Cardiac muscle cell (in vitro differentiated cells and primary cell): ENCODE measurements at regions not wholly inside any gene's neighbourhood (a gene's known extent, or its start where the extent isn't known, plus 50 kb on each side); places are given as distances from the start of the nearest gene placed in this dataset.

Experiments
- DNase-seq, 2 donors: peaks; one replicate each; pipeline versions ENCODE4 v3.0.0 to v3.0.0-alpha.2; 2010 to 2017; ENCODE audit warnings: low read depth in 1 of 2, low spot score in 1 of 2
- H3K27ac ChIP-seq: fragments of 200-600 bp; sonication (generic); 2 replicates; pipeline ENCODE4 v1.5.1; 2016
- H3K27me3 ChIP-seq: fragments of 200-600 bp; sonication (generic); 2 replicates; pipeline ENCODE4 v1.6.0; 2016; ENCODE audit warnings: control low read depth
- H3K36me3 ChIP-seq: fragments of 200-600 bp; sonication (generic); 2 replicates; pipeline ENCODE4 v1.5.1; 2016; ENCODE audit warnings: control low read depth
- H3K4me1 ChIP-seq: fragments of 200-600 bp; sonication (generic); 2 replicates; pipeline ENCODE4 v1.8.1; 2017; ENCODE audit warnings: low read depth, mild to moderate bottlenecking, mixed run types
- H3K4me3 ChIP-seq: fragments of 200-600 bp; sonication (generic); 2 replicates; pipeline ENCODE4 v1.5.1; 2016; ENCODE audit warnings: mild to moderate bottlenecking
- H3K9me3 ChIP-seq: fragments of 200-600 bp; sonication (generic); 2 replicates; pipeline ENCODE4 v1.5.1; 2017; ENCODE audit warnings: low read depth, mild to moderate bottlenecking, control low read depth
- TF ChIP-seq, protein P1 (sequence below): IDR thresholded peaks from 2 replicates; pipeline ENCODE4 v1.5.1; 2012; ENCODE audit warnings: low read depth, mild to moderate bottlenecking, low read length

- no peaks in the 10 kb centered on the region for H3K36me3 ChIP-seq
- no peaks in the 10 kb centered on the region for H3K4me1 ChIP-seq
- TF ChIP-seq, protein P1, sequence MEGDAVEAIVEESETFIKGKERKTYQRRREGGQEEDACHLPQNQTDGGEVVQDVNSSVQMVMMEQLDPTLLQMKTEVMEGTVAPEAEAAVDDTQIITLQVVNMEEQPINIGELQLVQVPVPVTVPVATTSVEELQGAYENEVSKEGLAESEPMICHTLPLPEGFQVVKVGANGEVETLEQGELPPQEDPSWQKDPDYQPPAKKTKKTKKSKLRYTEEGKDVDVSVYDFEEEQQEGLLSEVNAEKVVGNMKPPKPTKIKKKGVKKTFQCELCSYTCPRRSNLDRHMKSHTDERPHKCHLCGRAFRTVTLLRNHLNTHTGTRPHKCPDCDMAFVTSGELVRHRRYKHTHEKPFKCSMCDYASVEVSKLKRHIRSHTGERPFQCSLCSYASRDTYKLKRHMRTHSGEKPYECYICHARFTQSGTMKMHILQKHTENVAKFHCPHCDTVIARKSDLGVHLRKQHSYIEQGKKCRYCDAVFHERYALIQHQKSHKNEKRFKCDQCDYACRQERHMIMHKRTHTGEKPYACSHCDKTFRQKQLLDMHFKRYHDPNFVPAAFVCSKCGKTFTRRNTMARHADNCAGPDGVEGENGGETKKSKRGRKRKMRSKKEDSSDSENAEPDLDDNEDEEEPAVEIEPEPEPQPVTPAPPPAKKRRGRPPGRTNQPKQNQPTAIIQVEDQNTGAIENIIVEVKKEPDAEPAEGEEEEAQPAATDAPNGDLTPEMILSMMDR: no peak
- H3K27me3 ChIP-seq: no peaks in the 10 kb centered on the region
- H3K27ac ChIP-seq: no peak overlapping the region
- no peak overlapping the region for H3K4me3 ChIP-seq
- no peaks in the 10 kb centered on the region for H3K9me3 ChIP-seq
- no peak for DNase-seq
Observed at GRCh38 chr1:114216431-114217173, 62.9 kb upstream of the SYT6 start.

DNA sequence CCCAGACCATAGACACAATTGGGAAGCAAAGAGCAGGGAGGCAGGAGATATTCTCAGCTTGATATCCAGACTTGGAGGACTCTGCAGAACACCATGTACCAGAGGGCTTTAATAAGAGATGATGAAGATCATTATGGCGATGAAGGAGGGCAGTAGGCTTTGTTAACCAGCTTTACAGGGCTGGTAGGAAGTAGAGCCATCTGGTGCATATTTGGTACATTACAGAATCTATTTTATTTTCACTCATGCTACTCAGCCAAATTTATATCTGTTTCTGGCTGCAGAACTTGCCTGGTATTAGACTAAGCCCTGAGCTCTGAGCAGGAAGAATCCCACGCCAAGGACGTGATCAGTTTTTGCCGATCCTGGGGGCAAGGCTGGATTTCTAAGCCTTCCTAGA is 61.8 kb upstream of the SYT6 start:
- H3K9me3 ChIP-seq: no peaks in the 10 kb centered on the region
- no peaks in the 10 kb centered on the region for H3K36me3 ChIP-seq
- H3K27ac ChIP-seq: no peak overlapping the region
- no peak overlapping the region for H3K4me3 ChIP-seq
- peak in 1 of 2 donors; percentile 8 for DNase-seq
- H3K4me1 ChIP-seq: no peaks in the 10 kb centered on the region
- H3K27me3 ChIP-seq: no peaks in the 10 kb centered on the region
- TF ChIP-seq, protein P1: no peak

DNA sequence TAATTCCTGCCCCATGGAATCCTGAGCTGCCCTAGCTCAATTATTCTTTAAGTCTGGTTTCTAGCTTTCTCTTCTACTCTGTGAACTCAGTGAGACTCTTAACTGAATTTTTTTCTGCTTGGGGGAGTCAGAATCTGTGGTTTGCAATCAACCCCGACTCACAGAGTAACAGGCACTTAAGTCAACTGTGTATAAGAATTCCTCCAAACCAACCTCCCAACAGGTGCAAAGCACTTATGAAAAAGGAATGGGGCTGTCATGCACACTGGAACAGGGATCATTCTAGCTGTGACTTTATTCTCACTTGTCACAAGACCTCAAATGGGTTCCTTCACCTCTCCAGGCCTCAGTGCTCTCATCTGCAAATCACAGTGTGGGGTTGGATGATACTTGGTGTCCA is 60.3 kb upstream of the SYT6 start:
- Histone ChIP-seq H3K36me3 (no peaks in the 10 kb centered on the region), H3K4me1 (no peaks in the 10 kb centered on the region), H3K27me3 (no peaks in the 10 kb centered on the region), H3K27ac (no peak overlapping the region), H3K4me3 (no peak overlapping the region), H3K9me3 (no peaks in the 10 kb centered on the region)
- DNase-seq: no peak
- TF ChIP-seq, protein P1: no peak

DNA sequence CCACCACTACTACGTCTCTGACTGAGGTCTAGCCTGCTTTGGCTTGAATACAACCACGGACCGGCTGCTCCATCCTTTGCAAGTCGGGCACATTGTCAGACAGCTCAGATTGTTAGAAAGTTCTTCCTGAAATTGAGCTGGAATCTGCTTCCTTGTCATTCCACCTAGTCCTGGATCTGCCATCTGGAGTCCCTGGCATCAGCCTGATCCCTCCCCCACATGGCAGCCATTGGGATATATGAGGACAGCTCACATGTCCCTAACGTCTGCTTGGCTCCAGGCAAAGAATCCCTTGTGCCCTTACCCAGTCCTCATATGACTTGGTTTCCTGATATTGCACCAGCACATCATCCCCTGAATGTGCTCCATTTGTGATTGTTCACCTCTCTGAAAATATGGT is 56.3 kb upstream of the SYT6 start:
- Histone ChIP-seq H3K9me3 (no peaks in the 10 kb centered on the region), H3K4me1 (peaks cover 6% of the 10 kb centered on the region), H3K36me3 (no peaks in the 10 kb centered on the region), H3K27me3 (no peaks in the 10 kb centered on the region), H3K27ac (no peak overlapping the region), H3K4me3 (no peak overlapping the region)
- TF ChIP-seq, protein P1: no peak
- DNase-seq: no peak

DNA sequence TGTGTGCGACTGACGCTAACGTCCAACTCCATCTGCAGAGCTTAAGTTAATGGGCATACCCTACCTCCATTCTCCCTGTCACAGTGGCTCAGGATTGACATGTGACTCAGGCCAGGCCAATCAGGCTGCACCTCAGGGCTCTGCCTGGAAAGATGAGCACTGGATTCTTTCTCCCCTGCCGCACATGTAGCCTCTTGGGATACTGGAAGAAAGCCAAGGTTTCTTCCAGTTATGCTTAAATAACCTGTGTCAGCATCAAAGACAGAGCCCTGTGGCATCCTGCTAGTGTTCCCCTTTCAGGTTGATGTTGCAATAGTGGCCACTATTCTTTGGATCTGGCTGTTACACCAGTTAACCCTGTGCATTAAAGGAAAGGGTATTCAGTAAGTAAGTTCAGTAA is 55.0 kb upstream of the SYT6 start:
- H3K4me3 ChIP-seq: no peak overlapping the region
- no peaks in the 10 kb centered on the region for H3K36me3 ChIP-seq
- H3K27ac ChIP-seq: no peak overlapping the region
- DNase-seq: no peak
- H3K9me3 ChIP-seq: no peaks in the 10 kb centered on the region
- H3K27me3 ChIP-seq: no peaks in the 10 kb centered on the region
- peaks cover 6% of the 10 kb centered on the region for H3K4me1 ChIP-seq
- TF ChIP-seq, protein P1: no peak
